22Rv1 (cell line): ENCODE measurements at regions not wholly inside any gene's neighbourhood (a gene's known extent, or its start where the extent isn't known, plus 50 kb on each side); places are given as distances from the start of the nearest gene placed in this dataset.

ENCODE experiments used
- CTCF ChIP-seq: fragments of 450-650 bp; IDR thresholded peaks from 2 replicates; pipeline ENCODE4 v1.5.1; 2017; ENCODE audit warnings: mild to moderate bottlenecking
- ZFX ChIP-seq: fragments of 450-650 bp; IDR thresholded peaks from 2 replicates; pipeline ENCODE4 v1.6.1; 2017; ENCODE audit warnings: antibody characterized with exemption, borderline replicate concordance

- TF ChIP-seq CTCF: no peak
- no peak for TF ChIP-seq ZFX
Measured at GRCh38 chr2:122136056-122136455, 380.6 kb downstream of the TSN start.
